ENCODE measurements at regions not wholly inside any gene's neighbourhood (a gene's known extent, or its start where the extent isn't known, plus 50 kb on each side); places are given as distances from the start of the nearest gene placed in this dataset.

- TF ChIP-seq CTCF (conservative IDR thresholded peaks at IDR 0.05; ENCODE audit: low read depth, low read length): no peak
- no peak for TF ChIP-seq EZH2 (IDR thresholded peaks at IDR 0.05; ENCODE audit: borderline replicate concordance, low read depth, low read length, poor library complexity, severe bottlenecking)
These were observed 52.0 kb upstream of the ARL4C start for GRCh38 chr2:234548695-234549420.

Measured in A673 (cell line).